ENCODE measurements at regions not wholly inside any gene's neighbourhood (a gene's known extent, or its start where the extent isn't known, plus 50 kb on each side); places are given as distances from the start of the nearest gene placed in this dataset.

DNA sequence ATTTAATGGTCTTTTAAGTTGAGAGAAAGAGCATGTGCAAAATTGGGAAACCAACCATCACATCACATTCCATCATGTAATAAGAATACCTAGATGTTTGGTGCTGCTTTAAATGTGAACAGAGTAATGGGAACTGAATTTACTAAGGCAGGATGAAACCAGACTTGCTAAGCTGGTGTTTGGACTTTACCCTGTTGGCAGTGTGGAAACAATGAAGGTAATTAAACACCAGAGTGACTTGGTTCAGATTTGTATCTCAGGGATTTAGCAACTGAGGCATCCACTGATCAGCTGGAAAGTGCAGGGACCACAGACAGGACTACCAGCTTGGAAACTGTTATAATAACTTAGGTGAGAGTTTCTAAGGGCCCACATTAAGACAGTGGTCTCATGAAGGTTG, 263.4 kb downstream of the OLFM3 start:
- ChIA-PET POLR2A (no interaction called here), CTCF (no interaction called here)
- DNase-seq (ENCODE audit: extremely low spot score): no peak
- no peak for TF ChIP-seq SP1 (IDR thresholded peaks at IDR 0.05)
- no peak for TF ChIP-seq NFRKB (IDR thresholded peaks at IDR 0.05)
- no peak for TF ChIP-seq FOXM1 (IDR thresholded peaks at IDR 0.05; ENCODE audit: borderline replicate concordance)
- no peak for TF ChIP-seq TARDBP (IDR thresholded peaks at IDR 0.05)
- no peak for TF ChIP-seq CTBP1 (IDR thresholded peaks at IDR 0.05; ENCODE audit: borderline replicate concordance)
- no peak for TF ChIP-seq BHLHE40 (IDR thresholded peaks at IDR 0.05; ENCODE audit: borderline replicate concordance)
- no peak for TF ChIP-seq ARNT (IDR thresholded peaks at IDR 0.05)
- no peak for TF ChIP-seq HDGF (IDR thresholded peaks at IDR 0.05; ENCODE audit: borderline replicate concordance)
- no peak for TF ChIP-seq ELF4 (IDR thresholded peaks at IDR 0.05)
- TF ChIP-seq, protein P1, sequence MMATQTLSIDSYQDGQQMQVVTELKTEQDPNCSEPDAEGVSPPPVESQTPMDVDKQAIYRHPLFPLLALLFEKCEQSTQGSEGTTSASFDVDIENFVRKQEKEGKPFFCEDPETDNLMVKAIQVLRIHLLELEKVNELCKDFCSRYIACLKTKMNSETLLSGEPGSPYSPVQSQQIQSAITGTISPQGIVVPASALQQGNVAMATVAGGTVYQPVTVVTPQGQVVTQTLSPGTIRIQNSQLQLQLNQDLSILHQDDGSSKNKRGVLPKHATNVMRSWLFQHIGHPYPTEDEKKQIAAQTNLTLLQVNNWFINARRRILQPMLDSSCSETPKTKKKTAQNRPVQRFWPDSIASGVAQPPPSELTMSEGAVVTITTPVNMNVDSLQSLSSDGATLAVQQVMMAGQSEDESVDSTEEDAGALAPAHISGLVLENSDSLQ (IDR thresholded peaks at IDR 0.05): no peak
- TF ChIP-seq LEF1 (IDR thresholded peaks at IDR 0.05; ENCODE audit: borderline replicate concordance): no peak
- no peak for TF ChIP-seq FOXK2 (IDR thresholded peaks at IDR 0.05)
- TF ChIP-seq FOXA1 (IDR thresholded peaks at IDR 0.05): no peak

DNA sequence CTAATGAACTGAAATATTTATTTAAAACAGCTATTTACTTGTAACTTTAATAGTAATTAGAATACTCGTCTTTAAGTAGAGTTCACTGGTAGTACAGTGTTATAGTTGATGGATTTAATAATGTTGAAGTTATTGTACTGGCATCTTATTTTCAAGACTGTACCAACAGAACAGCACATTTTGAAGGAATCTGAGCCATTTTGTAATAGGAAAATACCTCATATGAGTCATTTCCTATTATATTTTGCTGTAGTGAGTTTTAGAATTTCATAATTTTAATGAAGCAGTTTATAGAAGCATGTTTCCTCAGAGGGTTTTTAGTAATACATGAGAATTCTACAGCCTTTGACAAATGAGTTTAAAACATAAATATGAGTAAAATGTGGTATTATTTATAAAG, 258.3 kb downstream of the OLFM3 start:
- CTCF ChIA-PET: interaction anchor here (0.6 kb wide), 1 partner anchor 1776 kb away, joined by 4 read pairs; no protein-coding TSS in a partner anchor
- TF ChIP-seq CTBP1 (IDR thresholded peaks at IDR 0.05; ENCODE audit: borderline replicate concordance) (no peak), L3MBTL2 (conservative IDR thresholded peaks at IDR 0.05) (no peak), ELF4 (IDR thresholded peaks at IDR 0.05) (no peak)
- POLR2A ChIA-PET: no interaction called here
- no peak for DNase-seq (ENCODE audit: extremely low spot score)

DNA sequence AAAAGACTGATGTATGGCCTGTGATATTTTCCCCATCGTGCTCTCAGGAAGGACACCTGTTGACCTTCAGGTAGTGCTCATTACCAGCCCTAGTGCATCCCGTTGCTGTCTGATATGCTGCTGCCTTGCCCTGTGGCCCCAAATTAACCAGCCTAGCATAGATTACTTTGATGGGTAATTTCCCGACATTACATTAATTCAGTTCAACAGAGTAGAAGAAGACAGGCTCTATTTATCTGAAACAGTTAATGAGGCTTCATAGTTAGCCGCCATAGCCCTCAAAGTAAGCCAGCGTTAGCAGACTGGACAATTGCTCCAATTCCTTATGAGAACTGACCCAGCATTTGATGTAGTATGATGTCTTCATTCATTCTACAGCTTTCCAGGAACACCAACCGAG, 257.6 kb downstream of the OLFM3 start:
- CTCF ChIA-PET: no interaction called here
- TF ChIP-seq ZNF384 (IDR thresholded peaks at IDR 0.05) (no peak), TARDBP (IDR thresholded peaks at IDR 0.05) (no peak), FOXM1 (IDR thresholded peaks at IDR 0.05; ENCODE audit: borderline replicate concordance) (no peak), BHLHE40 (IDR thresholded peaks at IDR 0.05; ENCODE audit: borderline replicate concordance) (no peak), FOXK2 (IDR thresholded peaks at IDR 0.05) (no peak), SUZ12 (IDR thresholded peaks at IDR 0.05) (no peak), HDGF (IDR thresholded peaks at IDR 0.05; ENCODE audit: borderline replicate concordance) (no peak), ELF4 (IDR thresholded peaks at IDR 0.05) (no peak), SP1 (IDR thresholded peaks at IDR 0.05) (no peak), LEF1 (IDR thresholded peaks at IDR 0.05; ENCODE audit: borderline replicate concordance) (no peak), FOXA1 (IDR thresholded peaks at IDR 0.05) (no peak), L3MBTL2 (conservative IDR thresholded peaks at IDR 0.05) (no peak), CTBP1 (IDR thresholded peaks at IDR 0.05; ENCODE audit: borderline replicate concordance) (no peak)
- TF ChIP-seq, protein P1 (IDR thresholded peaks at IDR 0.05): no peak
- POLR2A ChIA-PET: no interaction called here
- DNase-seq (ENCODE audit: extremely low spot score): no peak

DNA sequence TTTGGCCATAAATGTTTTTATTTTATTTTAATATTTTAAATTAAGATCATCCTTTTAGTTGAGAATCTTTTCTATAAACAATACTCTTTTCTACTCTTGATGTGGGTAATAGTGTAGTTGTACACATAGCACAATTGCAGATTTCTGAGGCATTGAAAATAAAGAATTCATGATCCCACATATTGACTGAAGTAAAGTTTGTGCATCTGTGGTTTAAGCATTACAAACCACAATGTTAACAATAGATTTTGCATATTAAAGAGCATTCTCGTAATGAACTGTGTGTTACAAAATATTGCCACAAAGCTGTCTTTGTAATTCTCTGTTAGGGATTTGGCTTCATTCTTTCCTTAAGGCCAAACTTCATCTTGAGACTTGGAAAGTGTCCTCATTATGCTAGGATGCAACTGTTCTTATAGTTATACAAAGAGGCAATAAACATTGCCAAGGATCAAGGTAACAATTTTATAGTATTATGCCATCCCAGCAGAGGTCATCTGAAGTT, 256.8 kb downstream of the OLFM3 start:
- POLR2A ChIA-PET: no interaction called here
- CTCF ChIA-PET: no interaction called here
- TF ChIP-seq CTBP1 (IDR thresholded peaks at IDR 0.05; ENCODE audit: borderline replicate concordance) (no peak), ARNT (IDR thresholded peaks at IDR 0.05) (no peak), BHLHE40 (IDR thresholded peaks at IDR 0.05; ENCODE audit: borderline replicate concordance) (no peak), FOXA1 (IDR thresholded peaks at IDR 0.05) (no peak), ELF4 (IDR thresholded peaks at IDR 0.05) (no peak), L3MBTL2 (conservative IDR thresholded peaks at IDR 0.05) (no peak), SUZ12 (IDR thresholded peaks at IDR 0.05) (no peak), ZNF384 (IDR thresholded peaks at IDR 0.05) (no peak), TARDBP (IDR thresholded peaks at IDR 0.05) (no peak), SP1 (IDR thresholded peaks at IDR 0.05) (no peak), LEF1 (IDR thresholded peaks at IDR 0.05; ENCODE audit: borderline replicate concordance) (no peak), NFRKB (IDR thresholded peaks at IDR 0.05) (no peak), FOXM1 (IDR thresholded peaks at IDR 0.05; ENCODE audit: borderline replicate concordance) (no peak), HDGF (IDR thresholded peaks at IDR 0.05; ENCODE audit: borderline replicate concordance) (no peak)
- TF ChIP-seq, protein P1 (IDR thresholded peaks at IDR 0.05): no peak
- DNase-seq (ENCODE audit: extremely low spot score): no peak

DNA sequence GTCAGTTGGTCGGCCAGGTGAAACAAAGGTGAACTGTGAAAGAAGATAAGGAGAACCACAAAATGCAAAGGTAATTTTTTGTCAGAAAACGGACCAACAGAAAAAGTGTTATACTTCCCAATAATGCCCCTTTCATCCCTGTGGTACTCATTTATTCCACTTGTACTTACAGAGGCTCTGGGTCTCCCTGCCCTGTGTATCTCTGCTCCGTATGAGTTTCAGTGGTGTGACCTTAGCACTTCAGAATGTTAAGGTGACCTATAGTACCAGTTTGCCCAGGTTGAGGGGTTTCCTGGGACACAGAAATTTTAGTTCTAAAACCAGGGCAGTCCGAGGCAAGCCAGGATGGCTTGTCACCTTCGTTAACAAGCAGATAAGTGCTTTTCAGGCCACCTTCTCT, 254.8 kb downstream of the OLFM3 start:
- TF ChIP-seq CTBP1 (IDR thresholded peaks at IDR 0.05; ENCODE audit: borderline replicate concordance) (no peak), L3MBTL2 (conservative IDR thresholded peaks at IDR 0.05) (no peak), ZNF384 (IDR thresholded peaks at IDR 0.05) (no peak), FOXA1 (IDR thresholded peaks at IDR 0.05) (no peak), FOXM1 (IDR thresholded peaks at IDR 0.05; ENCODE audit: borderline replicate concordance) (no peak), SP1 (IDR thresholded peaks at IDR 0.05) (no peak), ARNT (IDR thresholded peaks at IDR 0.05) (no peak), ELF4 (IDR thresholded peaks at IDR 0.05) (no peak), BHLHE40 (IDR thresholded peaks at IDR 0.05; ENCODE audit: borderline replicate concordance) (no peak), FOXK2 (IDR thresholded peaks at IDR 0.05) (no peak), TARDBP (IDR thresholded peaks at IDR 0.05) (no peak)
- TF ChIP-seq, protein P1 (IDR thresholded peaks at IDR 0.05): no peak
- ChIA-PET CTCF (interaction anchor here (0.7 kb wide), 1 partner anchor 105 kb away, joined by 3 read pairs; no protein-coding TSS in a partner anchor), POLR2A (no interaction called here)
- no peak for DNase-seq (ENCODE audit: extremely low spot score)

DNA sequence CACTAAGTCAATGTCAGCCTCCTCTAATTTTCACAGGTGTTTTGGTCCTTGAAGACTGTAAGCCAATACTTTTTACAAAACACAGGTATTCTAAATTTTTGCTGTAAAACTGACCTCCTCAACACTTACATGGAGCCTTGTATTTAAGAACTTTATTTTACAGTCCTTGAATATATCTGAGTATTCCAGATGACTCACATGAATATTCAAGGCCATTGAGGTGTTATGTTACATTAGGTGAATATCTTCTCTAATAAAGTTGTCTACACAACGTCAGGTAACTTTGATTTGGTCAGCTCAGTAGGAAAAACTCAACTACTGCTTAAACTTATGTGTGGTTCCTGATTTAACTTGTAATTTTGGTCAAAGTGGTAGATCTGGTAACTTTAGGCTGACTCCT, 254.2 kb downstream of the OLFM3 start:
- CTCF ChIA-PET: no interaction called here
- no peak for DNase-seq (ENCODE audit: extremely low spot score)
- TF ChIP-seq TARDBP (IDR thresholded peaks at IDR 0.05) (no peak), FOXK2 (IDR thresholded peaks at IDR 0.05) (no peak), L3MBTL2 (conservative IDR thresholded peaks at IDR 0.05) (no peak), FOXM1 (IDR thresholded peaks at IDR 0.05; ENCODE audit: borderline replicate concordance) (no peak), ARNT (IDR thresholded peaks at IDR 0.05) (no peak), FOXA1 (IDR thresholded peaks at IDR 0.05) (no peak), CTBP1 (IDR thresholded peaks at IDR 0.05; ENCODE audit: borderline replicate concordance) (no peak), ELF4 (IDR thresholded peaks at IDR 0.05) (no peak), NFRKB (IDR thresholded peaks at IDR 0.05) (no peak), LEF1 (IDR thresholded peaks at IDR 0.05; ENCODE audit: borderline replicate concordance) (no peak), HDGF (IDR thresholded peaks at IDR 0.05; ENCODE audit: borderline replicate concordance) (no peak), SP1 (IDR thresholded peaks at IDR 0.05) (no peak), BHLHE40 (IDR thresholded peaks at IDR 0.05; ENCODE audit: borderline replicate concordance) (no peak), SUZ12 (IDR thresholded peaks at IDR 0.05) (no peak), ZNF384 (IDR thresholded peaks at IDR 0.05) (no peak)
- TF ChIP-seq, protein P1 (IDR thresholded peaks at IDR 0.05): no peak
- POLR2A ChIA-PET: no interaction called here
